GM12878 (cell line): ENCODE measurements at regions not wholly inside any gene's neighbourhood (a gene's known extent, or its start where the extent isn't known, plus 50 kb on each side); places are given as distances from the start of the nearest gene placed in this dataset.

Experiments used
- ATAC-seq: fragments of 200-7000 bp; cut with Tn5 transposase; 3 replicates; pipeline ENCODE4 v1.9.1; 2020; ENCODE audit warnings: mild to moderate bottlenecking, moderate library complexity
- BruUV-seq: library from RNA; stranded (reverse); fragments of 400-500 nt; replicated peaks from 2 replicates; lab custom pipeline; 2021; lab: Mats Ljungman, UMichigan
- CTCF ChIA-PET: fragments of 300-600 bp; sonication (Branson Sonifier 250); formaldehyde crosslinking; extraction: SDS; loops from one replicate; lab custom pipeline; 2021; ENCODE audit warnings: inconsistent platforms; lab: Yijun Ruan, JAX
- POLR2A ChIA-PET: fragments of 350-600 bp; formaldehyde crosslinking; extraction: SDS; loops from one replicate; lab custom pipeline; 2021; ENCODE audit warnings: inconsistent platforms; lab: Charles Lee
- RAD21 ChIA-PET: fragments of 300-600 bp; sonication (Branson Sonifier 250); formaldehyde crosslinking; loops from one replicate; lab custom pipeline; 2023; ENCODE audit warnings: antibody characterized with exemption; ENCODE audit not compliant: unreplicated experiment; lab: Charles Lee
- SMC1A ChIA-PET: fragments of 300-600 bp; sonication (Branson Sonifier 250); formaldehyde crosslinking; loops from one replicate; lab custom pipeline; 2023; ENCODE audit not compliant: unreplicated experiment, uncharacterized antibody; lab: Charles Lee
- DNase-seq: peaks from one replicate; pipeline ENCODE4 v3.0.0-alpha.2; 2011; ENCODE audit warnings: low read depth, low spot score
- FAIRE-seq: peaks from 3 replicates; lab custom pipeline; 2011; peaks lifted over from hg19 to GRCh38; lab: Jason Lieb, UNC
- H2AFZ ChIP-seq: 2 replicates; pipeline ENCODE4 v1.6.0; 2011; ENCODE audit warnings: low read depth, low read length, control low read depth; ENCODE audit not compliant: control insufficient read depth
- H3K27ac ChIP-seq: 2 replicates; pipeline ENCODE4 v1.5.1; 2011; ENCODE audit warnings: control low read depth; ENCODE audit not compliant: control insufficient read depth, insufficient read depth
- H3K27me3 ChIP-seq, 2 experiments: replicated peaks in 1 of 2; 2 replicates each; pipeline versions ENCODE4 v1.6.0 to v1.6.1; 2011; ENCODE audit warnings: low read length in 1 of 2; ENCODE audit not compliant: control insufficient read depth in 2 of 2, insufficient read depth in 2 of 2
- H3K36me3 ChIP-seq, 2 experiments: 2 replicates each; pipeline ENCODE4 v1.5.1; 2011; ENCODE audit warnings: low read length in 1 of 2; ENCODE audit not compliant: control insufficient read depth in 2 of 2, insufficient read depth in 2 of 2
- H3K4me1 ChIP-seq: 2 replicates; pipeline ENCODE4 v1.6.1; 2011; ENCODE audit warnings: mild to moderate bottlenecking, low read length, moderate library complexity, mixed read lengths; ENCODE audit not compliant: control insufficient read depth, insufficient read depth
- H3K4me2 ChIP-seq: 2 replicates; pipeline ENCODE4 v1.6.0; 2011; ENCODE audit warnings: control low read depth; ENCODE audit not compliant: control insufficient read depth, insufficient read depth
- H3K4me3 ChIP-seq: fragments of 200-600 bp; sonication (generic); 2 replicates; pipeline ENCODE4 v1.5.1; 2016
- H3K79me2 ChIP-seq: 2 replicates; pipeline ENCODE4 v1.6.0; 2011; ENCODE audit warnings: low read length; ENCODE audit not compliant: control insufficient read depth, insufficient read depth
- H3K9ac ChIP-seq: 2 replicates; pipeline ENCODE4 v1.8.0; 2011; ENCODE audit warnings: low read length, control low read depth, mixed read lengths; ENCODE audit not compliant: control insufficient read depth, insufficient read depth
- H3K9me3 ChIP-seq: replicated peaks from 3 replicates; pipeline ENCODE4 v1.5.1; 2011; ENCODE audit warnings: mild to moderate bottlenecking, low read length; ENCODE audit not compliant: control insufficient read depth, insufficient read depth
- H4K20me1 ChIP-seq: 2 replicates; pipeline ENCODE4 v1.6.0; 2011; ENCODE audit not compliant: control insufficient read depth, insufficient read depth
- IKZF1 ChIP-seq: fragments of 450-650 bp; conservative IDR thresholded peaks from 2 replicates; pipeline ENCODE4 v1.6.1; 2017; ENCODE audit warnings: antibody characterized with exemption, mild to moderate bottlenecking
- IKZF2 ChIP-seq, 2 experiments: fragments of 450-650 bp; IDR thresholded peaks; 2 replicates each; pipeline ENCODE4 v1.6.1; 2017; ENCODE audit warnings: mild to moderate bottlenecking in 2 of 2, moderate library complexity in 2 of 2
- KDM1A ChIP-seq: fragments of 200-600 bp; sonication (generic); IDR thresholded peaks from 2 replicates; pipeline ENCODE4 v1.6.1; 2016; ENCODE audit warnings: borderline replicate concordance
- MYB ChIP-seq: fragments of 150-350 bp; IDR thresholded peaks from 2 replicates; pipeline ENCODE4 v1.6.1; 2014; ENCODE audit warnings: mild to moderate bottlenecking, low read depth, low read length, borderline replicate concordance
- PAX8 ChIP-seq: fragments of 450-650 bp; IDR thresholded peaks from 2 replicates; pipeline ENCODE4 v1.6.1; 2017; ENCODE audit warnings: mild to moderate bottlenecking, moderate library complexity
- SIX5 ChIP-seq: IDR thresholded peaks from 2 replicates; pipeline ENCODE4 v1.6.1; 2011; ENCODE audit warnings: mild to moderate bottlenecking, low read depth, low read length, moderate library complexity; ENCODE audit not compliant: severe bottlenecking
- SMARCA5 ChIP-seq: fragments of 450-650 bp; IDR thresholded peaks from 2 replicates; pipeline ENCODE4 v1.6.1; 2017; ENCODE audit warnings: mild to moderate bottlenecking
- SREBF2 ChIP-seq: IDR thresholded peaks from 2 replicates; pipeline ENCODE4 v1.6.1; 2012; ENCODE audit warnings: mild to moderate bottlenecking, low read length
- WGBS: methylation state at CpG from one replicate; pipeline ENCODE4 v1.1.6; 2016; ENCODE audit warnings: low lambda C conversion rate; ENCODE audit not compliant: insufficient replicate concordance, insufficient coverage; ENCODE audit errors: missing lambda C conversion rate; 5-methylcytosine and 5-hydroxymethylcytosine counted together
- in situ Hi-C: fragments of 300-500 bp; cut with MboI; formaldehyde crosslinking; loops from 9 replicates; pipeline ENCODE4 v1.14.3; 2018; ENCODE audit warnings: mixed read lengths
- intact Hi-C: fragments of 100-400 bp; cut with micrococcal nuclease; formaldehyde crosslinking; loops from one replicate; pipeline ENCODE4 v1.14.2; 2022; ENCODE audit not compliant: unreplicated experiment

- intact Hi-C loops (no loop called here), in situ Hi-C loops (no loop called here)
- no peak for DNase-seq
- Histone ChIP-seq H3K27me3 (no peaks in the 10 kb centered on the region), H3K27ac (no peak overlapping the region), H3K4me3 (no peak overlapping the region), H3K4me2 (no peak overlapping the region), H4K20me1 (no peaks in the 10 kb centered on the region), H3K36me3 (no peaks in the 10 kb centered on the region), H3K9ac (no peak overlapping the region), H2AFZ (no peak overlapping the region), H3K9me3 (no peaks in the 10 kb centered on the region), H3K4me1 (no peaks in the 10 kb centered on the region), H3K79me2 (no peaks in the 10 kb centered on the region)
- ATAC-seq: peak; percentile 72
- ChIA-PET CTCF (no interaction called here), SMC1A (interaction anchor here (1.0 kb wide), 1 partner anchor 65 kb away, joined by 3 read pairs; no protein-coding TSS in a partner anchor), POLR2A (no interaction called here), RAD21 (interaction anchor here (1.1 kb wide), 1 partner anchor 851 kb away, joined by 3 read pairs; no protein-coding TSS in a partner anchor)
- no TSS peak for BruUV-seq
- TF ChIP-seq IKZF2 (IDR thresholded peaks at IDR 0.05) (0 out of 4 replicates have a peak, but pooled peaks of 1 of the 2 experiments have one; percentile 8), KDM1A (no peak), MYB (no peak), SIX5 (no peak), IKZF1 (peak; percentile 34; the same call in 1 of the 2 replicates), SREBF2 (no peak), PAX8 (no peak), SMARCA5 (no peak)
- 10% methylated on average over 3 of the region's 3 CpGs for WGBS
- no peak for FAIRE-seq
Observed at GRCh38 chr13:90015565-90016507, 1331.7 kb upstream of the MIR17HG start.
